Stimulated activated CD4-positive, alpha-beta T cell treated with anti-CD3 and anti-CD28 coated beads, Interleukin-2, amount 100 ng/mL, for 48 hours (primary cell): ENCODE measurements at regions not wholly inside any gene's neighbourhood (a gene's known extent, or its start where the extent isn't known, plus 50 kb on each side); places are given as distances from the start of the nearest gene placed in this dataset.
"Not testable (repeated sequence)": the region's sequence is repeated elsewhere in the genome, so short reads cannot be mapped to it uniquely, and the experiment has no call there.

Experiments used
- DNase-seq, 2 donors: peaks; one replicate each; pipeline ENCODE4 v3.0.0-alpha.2; 2020

- no peak for DNase-seq
Measured at GRCh38 chr11:37474889-37475288, 876.9 kb upstream of the RAG2 start.

- DNase-seq, result no peak
Measured at GRCh38 chr11:37468344-37468743, 870.3 kb upstream of the RAG2 start.

GRCh38 chr11:37465221-37465620, 867.2 kb upstream of the RAG2 start:
- no peak for DNase-seq

GRCh38 chr11:37459456-37459855, 861.4 kb upstream of the RAG2 start:
- DNase-seq, result no peak

- DNase-seq, result no peak
Measured at GRCh38 chr11:37456746-37457145, 858.7 kb upstream of the RAG2 start.

- no peak for DNase-seq
Measured at GRCh38 chr11:37451903-37452302, 853.9 kb upstream of the RAG2 start.

GRCh38 chr11:37450613-37451012, 852.6 kb upstream of the RAG2 start:
- DNase-seq, result no peak

- no peak for DNase-seq
Measured at GRCh38 chr11:37449146-37449545, 851.1 kb upstream of the RAG2 start.

GRCh38 chr11:37442576-37442975, 844.5 kb upstream of the RAG2 start:
- no peak for DNase-seq

GRCh38 chr11:37431633-37432230, 833.7 kb upstream of the RAG2 start:
- DNase-seq, result not testable (repeated sequence)

- not testable (repeated sequence) for DNase-seq
Measured at GRCh38 chr11:37430966-37431632, 833.1 kb upstream of the RAG2 start.

- no peak for DNase-seq
Measured at GRCh38 chr11:37422511-37422910, 824.5 kb upstream of the RAG2 start.

GRCh38 chr11:37411289-37411688, 813.3 kb upstream of the RAG2 start:
- no peak for DNase-seq

- no peak for DNase-seq
Measured at GRCh38 chr11:37409124-37409523, 811.1 kb upstream of the RAG2 start.

GRCh38 chr11:37407461-37407860, 809.4 kb upstream of the RAG2 start:
- DNase-seq, result no peak

- DNase-seq, result no peak
Measured at GRCh38 chr11:37406651-37407050, 808.6 kb upstream of the RAG2 start.

- no peak for DNase-seq
Measured at GRCh38 chr11:37404231-37404630, 806.2 kb upstream of the RAG2 start.

- no peak for DNase-seq
Measured at GRCh38 chr11:37402663-37403062, 804.6 kb upstream of the RAG2 start.

GRCh38 chr11:37394236-37394870, 796.3 kb upstream of the RAG2 start:
- no peak for DNase-seq

GRCh38 chr11:37391615-37392014, 793.6 kb upstream of the RAG2 start:
- DNase-seq, result no peak

- DNase-seq, result no peak
Measured at GRCh38 chr11:37390576-37391083, 792.6 kb upstream of the RAG2 start.

- no peak for DNase-seq
Measured at GRCh38 chr11:37378958-37379357, 780.9 kb upstream of the RAG2 start.

- DNase-seq, result no peak
Measured at GRCh38 chr11:37372667-37373066, 774.6 kb upstream of the RAG2 start.

GRCh38 chr11:37371346-37371970, 773.4 kb upstream of the RAG2 start:
- DNase-seq, result no peak
